ENCODE measurements at regions not wholly inside any gene's neighbourhood (a gene's known extent, or its start where the extent isn't known, plus 50 kb on each side); places are given as distances from the start of the nearest gene placed in this dataset.

DNA sequence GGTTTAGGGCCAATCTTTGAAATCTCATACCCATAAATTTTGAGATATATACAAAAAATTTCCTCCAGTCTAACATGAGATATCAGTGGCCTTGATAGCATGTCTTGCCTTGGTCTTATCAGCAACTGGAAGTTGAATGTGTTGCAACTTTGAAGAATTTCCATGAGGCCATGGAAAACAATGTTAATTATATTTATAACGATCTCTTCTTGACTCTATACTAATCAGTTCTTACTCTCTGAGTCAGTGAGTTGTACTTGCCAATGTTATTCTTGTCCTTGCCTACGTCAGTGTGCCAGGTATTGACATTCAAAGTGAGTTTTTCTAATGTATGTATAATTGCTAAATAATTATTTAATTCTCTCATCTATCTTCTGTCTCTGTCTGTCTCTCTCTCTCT, 535.1 kb downstream of the KCNA4 start:
- Mint-ChIP-seq H3K27me3 (ENCODE audit: unreplicated experiment) (no peaks in the 10 kb centered on the region), H3K9me3 (ENCODE audit: low read depth, unreplicated experiment) (peaks cover 5% of the 10 kb centered on the region), H3K4me1 (ENCODE audit: low read depth, unreplicated experiment) (no peaks in the 10 kb centered on the region), H3K4me3 (ENCODE audit: low read depth, unreplicated experiment) (no peak overlapping the region), H3K36me3 (ENCODE audit: insufficient read depth, unreplicated experiment) (no peaks in the 10 kb centered on the region), H3K27ac (ENCODE audit: unreplicated experiment) (no peak overlapping the region)
- intact Hi-C loops (cut with micrococcal nuclease; ENCODE audit: unreplicated experiment), result no loop called here
- no TSS peak for BruUV-seq (replicated peaks)
- CTCF ChIA-PET, result no interaction called here
- TF ChIP-seq, protein P1, sequence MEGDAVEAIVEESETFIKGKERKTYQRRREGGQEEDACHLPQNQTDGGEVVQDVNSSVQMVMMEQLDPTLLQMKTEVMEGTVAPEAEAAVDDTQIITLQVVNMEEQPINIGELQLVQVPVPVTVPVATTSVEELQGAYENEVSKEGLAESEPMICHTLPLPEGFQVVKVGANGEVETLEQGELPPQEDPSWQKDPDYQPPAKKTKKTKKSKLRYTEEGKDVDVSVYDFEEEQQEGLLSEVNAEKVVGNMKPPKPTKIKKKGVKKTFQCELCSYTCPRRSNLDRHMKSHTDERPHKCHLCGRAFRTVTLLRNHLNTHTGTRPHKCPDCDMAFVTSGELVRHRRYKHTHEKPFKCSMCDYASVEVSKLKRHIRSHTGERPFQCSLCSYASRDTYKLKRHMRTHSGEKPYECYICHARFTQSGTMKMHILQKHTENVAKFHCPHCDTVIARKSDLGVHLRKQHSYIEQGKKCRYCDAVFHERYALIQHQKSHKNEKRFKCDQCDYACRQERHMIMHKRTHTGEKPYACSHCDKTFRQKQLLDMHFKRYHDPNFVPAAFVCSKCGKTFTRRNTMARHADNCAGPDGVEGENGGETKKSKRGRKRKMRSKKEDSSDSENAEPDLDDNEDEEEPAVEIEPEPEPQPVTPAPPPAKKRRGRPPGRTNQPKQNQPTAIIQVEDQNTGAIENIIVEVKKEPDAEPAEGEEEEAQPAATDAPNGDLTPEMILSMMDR (IDR thresholded peaks at IDR 0.05; ENCODE audit: unreplicated experiment), result no peak
- DNase-seq, result no peak

DNA sequence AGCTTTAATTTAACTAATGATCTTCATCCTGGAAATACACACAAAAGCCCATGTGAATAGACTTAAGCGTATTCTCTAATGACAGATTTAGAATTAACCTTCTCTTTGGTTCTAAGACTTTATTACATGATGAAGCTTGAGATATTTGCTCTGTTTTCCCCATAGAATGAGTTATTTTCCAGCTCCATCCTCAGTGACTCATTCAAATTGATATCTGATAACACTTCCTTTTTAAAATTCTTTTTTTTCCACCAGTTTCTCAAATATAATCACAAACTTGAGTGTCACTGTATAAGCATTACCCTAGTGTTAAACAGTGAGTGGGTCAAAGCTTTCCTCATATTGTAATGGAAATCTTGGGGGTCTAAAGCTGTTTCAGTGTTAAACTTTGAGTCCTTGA, 535.8 kb downstream of the KCNA4 start:
- CTCF ChIA-PET, result no interaction called here
- no TSS peak for BruUV-seq (replicated peaks)
- intact Hi-C loops (cut with micrococcal nuclease; ENCODE audit: unreplicated experiment), result no loop called here
- TF ChIP-seq, protein P1 (IDR thresholded peaks at IDR 0.05; ENCODE audit: unreplicated experiment), result no peak
- Mint-ChIP-seq H3K36me3 (ENCODE audit: insufficient read depth, unreplicated experiment) (no peaks in the 10 kb centered on the region), H3K4me3 (ENCODE audit: low read depth, unreplicated experiment) (no peak overlapping the region), H3K9me3 (ENCODE audit: low read depth, unreplicated experiment) (peaks cover 5% of the 10 kb centered on the region), H3K4me1 (ENCODE audit: low read depth, unreplicated experiment) (no peaks in the 10 kb centered on the region), H3K27me3 (ENCODE audit: unreplicated experiment) (no peaks in the 10 kb centered on the region), H3K27ac (ENCODE audit: unreplicated experiment) (no peak overlapping the region)
- no peak for DNase-seq

DNA sequence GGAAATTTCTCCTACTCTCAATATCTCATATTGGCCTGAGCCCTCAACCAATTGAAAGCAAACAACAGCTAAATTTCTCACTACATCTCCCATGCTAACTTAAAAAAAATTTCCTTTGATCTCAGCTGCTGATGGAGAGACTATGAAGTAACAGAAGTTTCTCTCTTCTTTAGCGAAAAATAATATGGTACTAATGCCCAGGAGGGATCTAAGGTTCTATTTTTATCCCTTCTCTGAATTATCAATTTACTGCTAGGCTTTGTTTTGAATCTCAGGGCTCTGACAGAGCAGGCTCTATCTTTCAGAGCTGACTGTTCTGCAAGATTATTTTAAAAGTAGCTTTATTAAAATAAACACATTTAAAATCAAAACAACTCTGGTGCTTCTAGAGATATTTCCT, 558.6 kb downstream of the KCNA4 start:
- DNase-seq, result no peak
- TF ChIP-seq, protein P1 (IDR thresholded peaks at IDR 0.05; ENCODE audit: unreplicated experiment), result no peak
- BruUV-seq (replicated peaks), result no TSS peak
- Mint-ChIP-seq H3K27me3 (ENCODE audit: unreplicated experiment) (no peaks in the 10 kb centered on the region), H3K4me3 (ENCODE audit: low read depth, unreplicated experiment) (no peak overlapping the region), H3K4me1 (ENCODE audit: low read depth, unreplicated experiment) (no peaks in the 10 kb centered on the region), H3K36me3 (ENCODE audit: insufficient read depth, unreplicated experiment) (no peaks in the 10 kb centered on the region), H3K9me3 (ENCODE audit: low read depth, unreplicated experiment) (no peaks in the 10 kb centered on the region), H3K27ac (ENCODE audit: unreplicated experiment) (no peak overlapping the region)
- intact Hi-C loops (cut with micrococcal nuclease; ENCODE audit: unreplicated experiment), result no loop called here
- CTCF ChIA-PET, result no interaction called here

DNA sequence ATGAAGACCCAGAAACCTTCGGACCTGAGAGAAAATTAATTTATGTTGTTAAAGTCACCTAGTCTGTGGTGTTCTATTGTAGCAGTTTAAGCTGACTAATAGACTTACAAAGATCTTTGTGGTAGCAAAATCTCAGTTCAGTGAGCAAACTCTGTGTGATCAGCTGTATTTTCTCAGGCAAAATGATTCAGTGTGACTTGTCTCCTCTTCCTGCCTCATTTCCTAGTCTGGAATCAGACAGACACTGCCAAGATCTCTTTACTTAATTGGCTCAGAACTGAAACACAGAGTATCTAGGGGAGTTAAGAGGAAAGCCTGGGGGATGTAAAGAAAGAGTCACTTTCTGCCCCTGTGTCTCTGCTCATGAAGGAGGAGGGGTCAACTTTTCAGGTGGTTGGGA, 564.7 kb downstream of the KCNA4 start:
- no peak overlapping the region for H3K27ac Mint-ChIP-seq (ENCODE audit: unreplicated experiment)
- TF ChIP-seq, protein P1 (IDR thresholded peaks at IDR 0.05; ENCODE audit: unreplicated experiment), result no peak
- intact Hi-C loops (cut with micrococcal nuclease; ENCODE audit: unreplicated experiment), result no loop called here
- BruUV-seq (replicated peaks), result no TSS peak
- no peaks in the 10 kb centered on the region for H3K9me3 Mint-ChIP-seq (ENCODE audit: low read depth, unreplicated experiment)
- no peak for DNase-seq
- H3K27me3 Mint-ChIP-seq (ENCODE audit: unreplicated experiment), result no peaks in the 10 kb centered on the region
- H3K4me3 Mint-ChIP-seq (ENCODE audit: low read depth, unreplicated experiment), result no peak overlapping the region
- CTCF ChIA-PET, result interaction anchor here (0.7 kb wide), 1 partner anchor 101 kb away, joined by 4 read pairs; no protein-coding TSS in a partner anchor
- H3K4me1 Mint-ChIP-seq (ENCODE audit: low read depth, unreplicated experiment), result no peaks in the 10 kb centered on the region
- H3K36me3 Mint-ChIP-seq (ENCODE audit: insufficient read depth, unreplicated experiment), result no peaks in the 10 kb centered on the region

Measured in Calu3 (cell line).